Islet of Langerhans (tissue), 1 donor: ENCODE measurements at regions not wholly inside any gene's neighbourhood (a gene's known extent, or its start where the extent isn't known, plus 50 kb on each side); places are given as distances from the start of the nearest gene placed in this dataset.
"Not testable (repeated sequence)": the region's sequence is repeated elsewhere in the genome, so short reads cannot be mapped to it uniquely, and the experiment has no call there.

Source experiments
- FAIRE-seq: peaks from one replicate; lab custom pipeline; 2011; peaks lifted over from hg19 to GRCh38; lab: Jason Lieb, UNC

GRCh38 chr11:86147004-86147403, 78.1 kb upstream of the PICALM start:
- FAIRE-seq = no peak

DNA sequence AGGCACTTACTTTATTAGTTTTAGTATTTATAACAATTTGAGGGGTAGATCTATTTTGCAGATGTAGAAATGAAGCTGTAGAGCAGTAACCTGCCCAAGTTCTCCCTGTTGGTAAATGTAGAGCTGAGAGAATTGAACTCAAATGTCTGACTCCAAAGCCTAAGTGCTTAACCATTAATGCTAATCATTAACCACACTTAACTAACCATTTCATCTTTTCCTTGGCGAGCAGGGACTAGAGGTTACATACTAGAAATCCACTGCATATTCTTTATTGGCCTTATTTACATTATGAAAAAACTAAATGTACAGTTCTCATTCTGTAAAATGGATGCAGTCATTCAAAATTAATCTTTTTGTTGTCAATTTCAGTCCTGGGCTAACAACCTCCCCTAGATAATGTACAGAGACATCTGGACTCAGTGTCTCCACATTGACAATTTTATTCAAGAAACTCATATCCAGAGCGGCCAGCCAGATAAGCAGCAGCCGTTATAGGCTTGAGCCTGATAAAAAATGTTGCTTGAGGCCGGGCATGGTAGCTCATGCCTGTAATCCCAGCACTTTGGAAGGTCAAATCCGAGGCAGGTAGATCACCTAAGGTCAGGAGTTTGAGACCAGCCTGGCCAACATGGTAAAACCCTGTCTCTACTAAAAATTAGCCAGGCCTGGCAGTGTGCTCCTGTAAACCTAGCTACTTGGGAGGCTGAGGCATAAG, 76.7 kb upstream of the PICALM start:
- FAIRE-seq = peak; percentile 97

DNA sequence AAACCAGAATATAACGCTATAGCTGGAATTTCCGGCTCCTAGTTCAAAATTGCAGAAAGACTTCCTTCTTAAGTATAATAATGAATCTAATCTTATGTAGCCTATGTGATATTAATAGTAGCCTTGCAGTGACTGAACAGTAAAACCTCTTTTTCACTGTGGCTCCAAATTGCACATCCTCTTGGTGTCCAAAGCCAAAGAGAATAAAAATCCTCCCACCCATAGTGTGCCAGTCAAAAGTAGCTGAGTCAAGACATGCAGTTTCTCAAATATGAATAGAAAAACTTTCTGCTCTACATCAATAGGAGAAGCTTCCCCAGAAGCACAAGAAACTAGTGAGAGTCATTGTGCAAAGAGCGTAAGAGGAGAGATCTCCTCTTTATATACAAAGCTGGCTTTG, 76.0 kb upstream of the PICALM start:
- no peak for FAIRE-seq

- not testable (repeated sequence) for FAIRE-seq
Measured at GRCh38 chr11:86144087-86144486, 75.2 kb upstream of the PICALM start.

DNA sequence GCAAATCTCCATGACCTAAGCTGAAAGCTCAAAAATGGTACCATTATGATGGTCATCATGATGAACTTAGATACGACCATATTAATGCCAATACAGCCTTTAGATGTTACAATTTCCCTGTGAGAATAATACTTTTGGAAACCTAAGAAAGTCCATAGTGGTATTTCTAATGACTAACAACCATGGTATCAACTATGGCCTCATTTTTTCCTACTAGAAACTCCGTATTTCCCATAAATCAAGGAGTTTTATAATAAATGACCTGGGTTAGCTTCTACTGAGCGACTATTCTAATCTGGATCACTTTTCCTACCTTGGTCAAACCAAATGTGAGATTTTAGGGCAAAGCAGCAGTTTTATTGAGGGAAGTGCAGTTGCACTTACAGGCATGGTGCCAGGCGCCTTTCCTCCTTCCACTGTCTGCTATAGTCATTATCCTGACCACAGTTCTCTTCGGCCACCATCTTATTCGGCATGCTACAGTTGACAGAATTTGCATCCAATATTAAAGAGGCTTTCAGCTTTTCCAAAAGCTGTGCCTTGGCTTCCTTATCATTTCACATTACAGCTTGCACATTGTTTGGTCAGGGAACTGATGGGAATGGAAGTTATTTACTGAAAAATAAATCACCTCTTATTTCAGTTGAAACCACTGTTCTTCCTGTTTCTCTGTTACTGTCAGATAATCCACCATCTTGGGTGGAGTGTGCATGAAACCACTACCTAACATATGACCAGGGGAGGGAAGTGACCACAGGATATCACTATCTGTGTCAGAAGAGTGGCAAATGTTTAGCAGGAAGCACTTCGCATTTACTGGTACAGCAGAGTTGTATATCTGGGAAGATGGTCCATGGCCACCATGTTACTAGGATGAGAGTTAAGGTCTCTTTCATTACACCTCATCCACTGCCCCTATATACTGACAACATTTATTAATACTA, 74.5 kb upstream of the PICALM start:
- no peak for FAIRE-seq

DNA sequence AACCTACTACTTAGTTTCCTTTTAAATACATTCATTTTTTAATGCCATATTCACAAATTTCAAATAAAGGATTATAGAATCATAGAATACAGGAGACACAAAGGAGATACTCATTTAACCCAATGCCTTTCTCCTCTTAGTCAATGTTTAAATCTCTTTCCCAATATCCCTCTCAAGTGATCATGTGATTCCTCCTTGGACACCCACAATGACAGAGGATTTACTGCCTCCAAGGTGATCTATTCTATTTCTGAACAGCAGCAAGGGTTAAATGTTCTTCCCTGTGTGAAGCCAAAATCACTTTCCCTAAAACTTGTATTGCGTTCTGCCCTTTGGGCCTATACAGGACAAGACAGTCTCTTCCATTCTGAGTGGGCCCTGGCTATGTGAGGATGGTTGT, 73.3 kb upstream of the PICALM start:
- no peak for FAIRE-seq

DNA sequence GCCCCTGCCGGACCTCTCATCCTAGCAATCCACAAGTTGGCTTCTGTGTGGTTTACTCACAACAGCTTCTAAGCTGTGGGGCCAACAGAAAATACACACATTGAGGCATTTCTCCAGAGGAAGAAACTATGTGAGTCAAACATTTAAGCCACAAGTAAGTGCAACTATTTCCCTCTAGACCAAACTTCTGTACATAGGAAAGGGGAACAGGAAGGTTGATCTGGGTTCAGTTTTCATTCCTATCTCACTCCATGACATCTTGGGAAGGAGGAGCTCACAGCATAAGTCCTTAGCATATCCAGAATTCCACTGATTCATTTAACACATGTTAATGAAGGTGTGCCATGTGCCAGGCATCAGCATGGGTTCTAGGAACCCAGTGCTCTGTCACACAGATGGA, 72.8 kb upstream of the PICALM start:
- FAIRE-seq = no peak

DNA sequence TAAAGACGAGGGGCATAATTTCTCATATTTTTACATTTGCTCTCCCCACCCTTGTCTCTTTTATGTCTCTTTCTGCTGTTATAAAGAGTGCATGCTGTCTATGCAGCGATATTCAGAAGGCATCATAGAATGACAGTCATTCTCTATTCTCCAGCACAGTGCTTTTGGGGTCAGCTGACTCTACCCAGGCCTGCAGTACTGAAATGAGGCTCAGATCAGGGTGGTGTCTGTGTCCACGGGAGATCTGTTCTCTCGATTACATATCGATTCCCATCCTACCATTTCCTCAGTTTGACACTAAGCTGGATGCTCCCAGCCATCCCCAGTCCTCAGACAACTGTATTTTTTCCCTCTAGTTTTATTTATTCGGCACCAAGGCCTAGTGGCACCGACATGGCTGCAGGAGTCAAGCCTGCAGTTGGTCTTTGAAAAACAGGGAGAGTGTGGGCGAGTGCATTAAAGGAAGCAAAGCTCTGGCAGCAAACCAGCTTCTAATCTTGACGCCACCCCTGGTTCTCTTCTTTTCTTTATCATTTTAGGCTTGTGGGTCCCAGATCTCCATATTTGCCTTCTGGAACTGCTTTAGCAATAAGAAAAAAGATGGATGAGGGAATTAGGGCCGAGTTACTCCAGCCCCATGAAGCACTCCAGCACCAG, 71.6 kb upstream of the PICALM start:
- no peak for FAIRE-seq

GRCh38 chr11:86138958-86139357, 70.1 kb upstream of the PICALM start:
- FAIRE-seq = no peak

DNA sequence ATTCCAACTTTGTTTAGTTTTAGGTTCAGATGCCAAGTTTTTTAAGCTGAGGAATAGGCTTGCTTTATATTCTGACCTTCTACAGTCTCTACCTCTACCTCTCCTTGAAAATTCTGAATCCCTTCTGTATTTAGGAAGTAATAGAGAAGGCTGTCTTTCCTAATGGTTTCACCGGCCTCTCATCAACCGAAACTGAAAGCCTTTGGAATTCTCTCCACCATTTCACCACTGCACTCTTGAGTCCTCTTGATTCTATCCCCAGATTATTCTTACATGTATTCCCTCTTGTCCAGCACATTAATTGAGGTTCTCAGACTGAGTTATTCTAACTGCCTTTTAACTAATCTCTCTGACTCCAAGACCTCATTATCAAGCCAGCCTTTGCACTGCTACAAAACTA, 67.7 kb upstream of the PICALM start:
- no peak for FAIRE-seq

DNA sequence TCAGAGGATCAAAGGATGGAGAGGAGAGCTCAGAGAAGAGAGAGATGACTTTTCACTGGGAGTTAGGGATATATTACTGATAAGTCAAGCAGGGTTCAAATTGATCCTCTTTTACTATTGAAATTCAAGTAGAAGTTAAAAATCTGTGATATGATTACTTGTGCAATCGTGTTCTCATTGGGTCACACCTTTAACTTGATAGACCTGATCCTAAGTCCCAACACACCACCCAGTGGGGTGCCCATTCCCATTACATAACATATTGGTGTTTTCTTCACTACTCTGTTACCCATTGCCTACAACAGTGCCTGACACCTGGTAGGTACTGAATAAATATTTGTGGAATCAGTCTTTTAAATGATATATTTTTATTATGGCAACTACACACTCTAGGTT, 66.4 kb upstream of the PICALM start:
- no peak for FAIRE-seq

GRCh38 chr11:86134580-86135318, 65.9 kb upstream of the PICALM start:
- FAIRE-seq = no peak

GRCh38 chr11:86132667-86133249, 63.9 kb upstream of the PICALM start:
- no peak for FAIRE-seq

DNA sequence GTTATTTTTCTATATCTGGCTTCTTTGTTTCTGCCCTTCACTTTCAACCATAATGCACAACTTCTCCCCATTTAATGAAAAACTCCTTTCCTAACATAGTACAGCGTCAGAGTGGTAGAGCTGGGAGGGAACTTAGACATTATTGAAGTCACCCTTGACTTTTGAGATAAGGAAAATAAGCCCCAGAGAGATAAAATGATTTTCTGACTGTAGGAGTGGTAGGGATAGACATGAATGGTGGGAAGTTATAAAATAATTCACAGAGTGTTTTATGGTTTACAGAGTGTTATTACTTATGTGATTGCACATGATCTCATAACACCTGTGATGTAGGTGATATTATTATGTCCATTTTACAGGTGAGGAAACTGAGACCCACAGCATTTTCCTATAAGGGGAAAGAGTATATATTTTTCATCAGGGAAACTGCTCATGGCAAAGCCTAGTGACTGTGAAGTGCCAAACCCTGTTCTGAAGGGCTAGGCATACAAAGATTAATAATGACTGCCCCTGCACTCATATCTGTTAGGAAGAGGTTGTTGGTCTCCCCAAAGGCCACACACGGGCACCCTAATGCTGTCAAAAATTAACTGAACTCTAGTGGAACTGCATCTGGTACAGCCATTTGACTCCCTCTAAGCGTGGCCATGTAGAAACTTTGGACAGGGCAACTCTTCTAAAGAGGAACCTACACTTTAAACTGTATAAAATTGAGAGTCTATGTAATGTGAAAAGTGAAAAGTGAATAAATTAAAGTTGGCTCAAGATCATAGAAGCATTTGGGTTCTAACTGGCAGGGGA, 61.1 kb upstream of the PICALM start:
- FAIRE-seq = no peak

- no peak for FAIRE-seq
Measured at GRCh38 chr11:86128914-86129313, 60.0 kb upstream of the PICALM start.

DNA sequence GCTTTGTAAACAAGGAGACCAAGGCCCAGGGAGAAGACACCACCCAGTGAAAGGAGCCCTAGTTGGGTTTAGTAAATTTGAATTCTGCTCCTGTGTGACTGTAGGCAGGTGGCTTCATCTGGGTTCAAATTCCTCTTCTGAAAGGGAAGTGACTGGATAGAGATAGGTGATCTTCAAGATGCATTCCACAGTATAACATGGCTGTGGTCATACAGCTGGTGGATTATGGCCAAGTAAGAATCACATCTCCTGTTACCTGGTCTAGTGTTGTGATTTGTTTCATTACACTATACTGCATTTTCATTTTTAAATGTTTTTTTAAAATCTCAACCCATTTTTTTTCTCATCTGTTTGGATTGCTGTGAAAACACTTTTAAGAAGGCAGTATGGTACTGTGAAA, 58.0 kb upstream of the PICALM start:
- no peak for FAIRE-seq

DNA sequence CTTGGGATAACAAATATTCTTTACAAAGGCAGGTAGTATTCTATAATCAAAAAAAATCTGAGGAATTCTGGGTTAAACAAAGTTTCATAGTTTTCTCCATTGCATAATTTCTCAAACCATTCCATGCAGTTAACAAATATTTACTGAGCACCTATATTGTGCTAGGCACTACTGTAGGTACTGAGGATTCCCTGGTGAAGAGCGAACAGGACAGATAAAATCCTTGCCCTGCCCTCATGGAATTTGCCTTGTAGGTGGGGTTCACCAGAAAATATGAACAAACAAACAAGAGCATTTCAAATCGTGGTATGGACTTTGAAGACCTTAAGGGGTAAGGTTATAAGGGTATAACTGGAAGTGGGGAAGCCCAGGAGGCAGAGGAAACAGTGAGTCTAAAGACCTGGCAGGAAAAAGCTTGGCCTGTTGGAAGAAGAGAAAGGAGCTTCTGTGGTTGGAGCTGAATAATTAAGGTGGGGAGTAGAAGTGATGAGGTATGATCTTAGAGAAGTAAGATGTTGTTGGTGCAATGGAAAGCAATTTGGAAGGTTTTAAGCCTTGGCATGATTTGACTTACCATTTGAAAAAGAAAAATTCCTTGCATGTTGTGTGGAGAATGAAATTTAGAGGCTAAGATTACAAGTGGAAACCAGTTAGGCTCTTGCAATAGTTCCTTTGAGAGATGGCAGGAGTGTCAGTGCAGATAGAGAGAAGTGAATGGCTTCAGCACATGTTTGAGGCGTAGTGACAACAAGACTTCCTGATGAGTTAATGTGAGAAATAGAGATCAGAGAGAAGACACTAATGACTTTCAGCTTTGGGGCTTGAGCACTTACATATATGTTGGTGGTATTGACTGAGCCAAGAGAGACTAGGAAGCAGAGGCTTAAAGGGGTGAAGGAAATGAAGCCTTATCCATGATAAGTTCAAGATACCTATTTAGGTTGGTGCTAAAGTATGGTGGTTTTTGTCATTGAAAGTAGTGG, 55.7 kb upstream of the PICALM start:
- no peak for FAIRE-seq

GRCh38 chr11:86122773-86123172, 53.9 kb upstream of the PICALM start:
- no peak for FAIRE-seq

DNA sequence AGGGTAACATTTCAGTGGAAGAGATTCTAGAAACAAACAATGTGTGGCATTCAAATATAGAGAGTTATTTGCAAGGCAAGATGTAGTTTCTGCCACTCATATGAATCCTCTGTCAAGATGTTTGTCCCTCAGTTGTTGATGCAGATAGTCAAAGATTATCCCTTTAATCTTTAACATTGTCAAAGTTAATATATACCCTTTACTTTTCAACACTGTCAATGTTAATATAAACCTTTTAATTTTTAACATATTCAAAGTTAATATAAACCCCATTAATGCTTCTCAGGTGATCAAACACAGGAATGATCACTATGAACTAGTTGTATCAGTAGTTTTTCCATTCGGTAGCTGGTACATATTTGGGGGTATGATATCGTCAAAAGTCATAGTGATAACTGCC, 51.9 kb upstream of the PICALM start:
- FAIRE-seq = no peak

GRCh38 chr11:86119906-86120305, 51.0 kb upstream of the PICALM start:
- FAIRE-seq = no peak
